ENCODE measurements at regions not wholly inside any gene's neighbourhood (a gene's known extent, or its start where the extent isn't known, plus 50 kb on each side); places are given as distances from the start of the nearest gene placed in this dataset.

- Histone ChIP-seq H3K4me1 (ENCODE audit: control insufficient read depth, insufficient read depth, low read length, poor library complexity, severe bottlenecking) (no peaks in the 10 kb centered on the region), H3K4me3 (ENCODE audit: low read depth, low read length) (no peak overlapping the region), H3K9me3 (ENCODE audit: control insufficient read depth in 2 of 2, low read length in 2 of 2) (no peaks in the 10 kb centered on the region), H3K27ac (ENCODE audit: insufficient read depth, low read length, poor library complexity, severe bottlenecking) (no peak overlapping the region), H3K36me3 (ENCODE audit: control insufficient read depth, insufficient read depth, low read length) (no peaks in the 10 kb centered on the region), H3K27me3 (ENCODE audit: control insufficient read depth, insufficient read depth, low read length) (no peaks in the 10 kb centered on the region)
- peaks cover 0 to 8% (median 4%) of the 10 kb centered on the region in 7 donors for H3K9me3 Mint-ChIP-seq
- no peaks in the 10 kb centered on the region for H3K36me3 Mint-ChIP-seq
- no peak overlapping the region for H3K4me3 Mint-ChIP-seq
- no peak overlapping the region for H3K27ac Mint-ChIP-seq
- ATAC-seq (ENCODE audit: low read depth in 2 of 2) (no peak), DNase-seq (no peak)
- H3K27me3 Mint-ChIP-seq: no peaks in the 10 kb centered on the region
- no peaks in the 10 kb centered on the region for H3K4me1 Mint-ChIP-seq
These were observed 424.8 kb downstream of the CBLN4 start for GRCh38 chr20:55580475-55580874.

GRCh38 chr20:55579802-55580201, 425.5 kb downstream of the CBLN4 start:
- H3K27me3 ChIP-seq (ENCODE audit: control insufficient read depth, insufficient read depth, low read length): no peaks in the 10 kb centered on the region
- no peaks in the 10 kb centered on the region for H3K9me3 ChIP-seq (ENCODE audit: control insufficient read depth in 2 of 2, low read length in 2 of 2)
- Mint-ChIP-seq H3K27ac (no peak overlapping the region), H3K4me1 (no peaks in the 10 kb centered on the region), H3K27me3 (no peaks in the 10 kb centered on the region), H3K9me3 (peaks cover 0 to 8% (median 4%) of the 10 kb centered on the region in 7 donors), H3K36me3 (no peaks in the 10 kb centered on the region), H3K4me3 (no peak overlapping the region)
- no peaks in the 10 kb centered on the region for H3K36me3 ChIP-seq (ENCODE audit: control insufficient read depth, insufficient read depth, low read length)
- no peak for ATAC-seq (ENCODE audit: low read depth in 2 of 2)
- no peak overlapping the region for H3K27ac ChIP-seq (ENCODE audit: insufficient read depth, low read length, poor library complexity, severe bottlenecking)
- H3K4me3 ChIP-seq (ENCODE audit: low read depth, low read length): no peak overlapping the region
- H3K4me1 ChIP-seq (ENCODE audit: control insufficient read depth, insufficient read depth, low read length, poor library complexity, severe bottlenecking): no peaks in the 10 kb centered on the region
- no peak for DNase-seq

- Histone ChIP-seq H3K27ac (ENCODE audit: insufficient read depth, low read length, poor library complexity, severe bottlenecking) (no peak overlapping the region), H3K9me3 (ENCODE audit: control insufficient read depth in 2 of 2, low read length in 2 of 2) (no peaks in the 10 kb centered on the region), H3K36me3 (ENCODE audit: control insufficient read depth, insufficient read depth, low read length) (no peaks in the 10 kb centered on the region), H3K4me1 (ENCODE audit: control insufficient read depth, insufficient read depth, low read length, poor library complexity, severe bottlenecking) (no peaks in the 10 kb centered on the region), H3K27me3 (ENCODE audit: control insufficient read depth, insufficient read depth, low read length) (no peaks in the 10 kb centered on the region), H3K4me3 (ENCODE audit: low read depth, low read length) (no peak overlapping the region)
- H3K4me3 Mint-ChIP-seq: no peak overlapping the region
- H3K9me3 Mint-ChIP-seq: peaks cover 0 to 8% (median 4%) of the 10 kb centered on the region in 7 donors
- ATAC-seq (ENCODE audit: low read depth in 2 of 2): no peak
- no peaks in the 10 kb centered on the region for H3K36me3 Mint-ChIP-seq
- no peak overlapping the region for H3K27ac Mint-ChIP-seq
- no peak for DNase-seq
- H3K27me3 Mint-ChIP-seq: no peaks in the 10 kb centered on the region
- no peaks in the 10 kb centered on the region for H3K4me1 Mint-ChIP-seq
These were observed 428.3 kb downstream of the CBLN4 start for GRCh38 chr20:55576981-55577380.

- Mint-ChIP-seq H3K4me3 (no peak overlapping the region), H3K36me3 (no peaks in the 10 kb centered on the region), H3K27ac (no peak overlapping the region), H3K27me3 (no peaks in the 10 kb centered on the region), H3K4me1 (no peaks in the 10 kb centered on the region), H3K9me3 (peaks cover 1 to 24% (median 5%) of the 10 kb centered on the region in 7 donors)
- Histone ChIP-seq H3K4me1 (ENCODE audit: control insufficient read depth, insufficient read depth, low read length, poor library complexity, severe bottlenecking) (no peaks in the 10 kb centered on the region), H3K27me3 (ENCODE audit: control insufficient read depth, insufficient read depth, low read length) (no peaks in the 10 kb centered on the region), H3K36me3 (ENCODE audit: control insufficient read depth, insufficient read depth, low read length) (no peaks in the 10 kb centered on the region), H3K9me3 (ENCODE audit: control insufficient read depth in 2 of 2, low read length in 2 of 2) (no peaks in the 10 kb centered on the region), H3K27ac (ENCODE audit: insufficient read depth, low read length, poor library complexity, severe bottlenecking) (no peak overlapping the region), H3K4me3 (ENCODE audit: low read depth, low read length) (no peak overlapping the region)
- ATAC-seq (ENCODE audit: low read depth in 2 of 2) (no peak), DNase-seq (no peak)
These were observed 436.2 kb downstream of the CBLN4 start for GRCh38 chr20:55569084-55569483.

- ATAC-seq (ENCODE audit: low read depth in 2 of 2) (no peak), DNase-seq (no peak)
- Mint-ChIP-seq H3K27me3 (no peaks in the 10 kb centered on the region), H3K4me1 (no peaks in the 10 kb centered on the region), H3K27ac (no peak overlapping the region), H3K36me3 (no peaks in the 10 kb centered on the region), H3K9me3 (peaks cover 1 to 24% (median 7%) of the 10 kb centered on the region in 7 donors), H3K4me3 (no peak overlapping the region)
- Histone ChIP-seq H3K4me3 (ENCODE audit: low read depth, low read length) (no peak overlapping the region), H3K9me3 (ENCODE audit: control insufficient read depth in 2 of 2, low read length in 2 of 2) (no peaks in the 10 kb centered on the region), H3K27me3 (ENCODE audit: control insufficient read depth, insufficient read depth, low read length) (no peaks in the 10 kb centered on the region), H3K36me3 (ENCODE audit: control insufficient read depth, insufficient read depth, low read length) (no peaks in the 10 kb centered on the region), H3K4me1 (ENCODE audit: control insufficient read depth, insufficient read depth, low read length, poor library complexity, severe bottlenecking) (no peaks in the 10 kb centered on the region), H3K27ac (ENCODE audit: insufficient read depth, low read length, poor library complexity, severe bottlenecking) (no peak overlapping the region)
These were observed 437.5 kb downstream of the CBLN4 start for GRCh38 chr20:55567826-55568225.

GRCh38 chr20:55565096-55565773, 440.1 kb downstream of the CBLN4 start:
- Histone ChIP-seq H3K4me3 (ENCODE audit: low read depth, low read length) (no peak overlapping the region), H3K36me3 (ENCODE audit: control insufficient read depth, insufficient read depth, low read length) (no peaks in the 10 kb centered on the region), H3K27me3 (ENCODE audit: control insufficient read depth, insufficient read depth, low read length) (no peaks in the 10 kb centered on the region), H3K9me3 (ENCODE audit: control insufficient read depth in 2 of 2, low read length in 2 of 2) (no peaks in the 10 kb centered on the region), H3K27ac (ENCODE audit: insufficient read depth, low read length, poor library complexity, severe bottlenecking) (no peak overlapping the region), H3K4me1 (ENCODE audit: control insufficient read depth, insufficient read depth, low read length, poor library complexity, severe bottlenecking) (no peaks in the 10 kb centered on the region)
- ATAC-seq (ENCODE audit: low read depth in 2 of 2): no peak
- H3K9me3 Mint-ChIP-seq: peaks cover 0 to 23% (median 6%) of the 10 kb centered on the region in 7 donors
- no peak overlapping the region for H3K27ac Mint-ChIP-seq
- no peaks in the 10 kb centered on the region for H3K27me3 Mint-ChIP-seq
- H3K4me1 Mint-ChIP-seq: no peaks in the 10 kb centered on the region
- H3K4me3 Mint-ChIP-seq: no peak overlapping the region
- no peaks in the 10 kb centered on the region for H3K36me3 Mint-ChIP-seq
- no peak for DNase-seq

GRCh38 chr20:55561259-55561658, 444.1 kb downstream of the CBLN4 start:
- no peak overlapping the region for H3K4me3 Mint-ChIP-seq
- H3K36me3 ChIP-seq (ENCODE audit: control insufficient read depth, insufficient read depth, low read length): no peaks in the 10 kb centered on the region
- H3K27ac ChIP-seq (ENCODE audit: insufficient read depth, low read length, poor library complexity, severe bottlenecking): no peak overlapping the region
- H3K4me1 Mint-ChIP-seq: no peaks in the 10 kb centered on the region
- ATAC-seq (ENCODE audit: low read depth in 2 of 2): no peak
- H3K27me3 ChIP-seq (ENCODE audit: control insufficient read depth, insufficient read depth, low read length): no peaks in the 10 kb centered on the region
- no peak overlapping the region for H3K4me3 ChIP-seq (ENCODE audit: low read depth, low read length)
- no peak overlapping the region for H3K27ac Mint-ChIP-seq
- no peaks in the 10 kb centered on the region for H3K4me1 ChIP-seq (ENCODE audit: control insufficient read depth, insufficient read depth, low read length, poor library complexity, severe bottlenecking)
- peaks cover 0 to 22% (median 7%) of the 10 kb centered on the region in 7 donors for H3K9me3 Mint-ChIP-seq
- H3K27me3 Mint-ChIP-seq: no peaks in the 10 kb centered on the region
- H3K9me3 ChIP-seq (ENCODE audit: control insufficient read depth in 2 of 2, low read length in 2 of 2): no peaks in the 10 kb centered on the region
- no peaks in the 10 kb centered on the region for H3K36me3 Mint-ChIP-seq
- DNase-seq: no peak

- Mint-ChIP-seq H3K27ac (no peak overlapping the region), H3K4me1 (no peaks in the 10 kb centered on the region), H3K27me3 (no peaks in the 10 kb centered on the region), H3K4me3 (no peak overlapping the region), H3K36me3 (no peaks in the 10 kb centered on the region), H3K9me3 (peaks cover 1 to 28% (median 6%) of the 10 kb centered on the region in 7 donors)
- ATAC-seq (ENCODE audit: low read depth in 2 of 2) (no peak), DNase-seq (no peak)
- no peak overlapping the region for H3K27ac ChIP-seq (ENCODE audit: insufficient read depth, low read length, poor library complexity, severe bottlenecking)
- H3K27me3 ChIP-seq (ENCODE audit: control insufficient read depth, insufficient read depth, low read length): no peaks in the 10 kb centered on the region
- H3K4me3 ChIP-seq (ENCODE audit: low read depth, low read length): no peak overlapping the region
- no peaks in the 10 kb centered on the region for H3K4me1 ChIP-seq (ENCODE audit: control insufficient read depth, insufficient read depth, low read length, poor library complexity, severe bottlenecking)
- H3K9me3 ChIP-seq (ENCODE audit: control insufficient read depth in 2 of 2, low read length in 2 of 2): no peaks in the 10 kb centered on the region
- no peaks in the 10 kb centered on the region for H3K36me3 ChIP-seq (ENCODE audit: control insufficient read depth, insufficient read depth, low read length)
These were observed 448.1 kb downstream of the CBLN4 start for GRCh38 chr20:55557191-55557590.

All from CD4-positive, CD25-positive, alpha-beta regulatory T cell (primary cell).